ENCODE measurements at regions not wholly inside any gene's neighbourhood (a gene's known extent, or its start where the extent isn't known, plus 50 kb on each side); places are given as distances from the start of the nearest gene placed in this dataset.

GRCh38 chr11:10920875-10921274, 63.0 kb upstream of the ZBED5 start:
- peak; percentile 59 for DNase-seq

DNA sequence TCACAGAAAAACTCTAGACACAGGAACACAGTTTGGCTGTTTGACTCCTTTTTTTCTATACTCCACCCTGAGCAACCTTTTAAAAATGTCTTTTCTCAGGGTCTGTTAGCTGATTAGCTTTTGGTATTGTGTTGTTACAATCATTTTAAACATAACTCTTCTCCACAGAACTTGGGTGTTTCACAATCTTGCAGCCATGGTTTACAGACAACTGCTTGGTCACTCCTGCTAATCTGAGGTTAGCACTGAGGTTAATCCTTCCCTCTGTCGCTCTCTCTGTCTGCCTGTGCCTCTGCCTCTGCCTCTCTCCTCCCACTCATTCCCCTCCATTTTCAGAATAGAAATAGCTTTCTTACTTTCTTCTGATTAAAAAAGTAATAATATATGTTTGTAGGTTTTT, 62.4 kb upstream of the ZBED5 start:
- DNase-seq = peak; percentile 96

DNA sequence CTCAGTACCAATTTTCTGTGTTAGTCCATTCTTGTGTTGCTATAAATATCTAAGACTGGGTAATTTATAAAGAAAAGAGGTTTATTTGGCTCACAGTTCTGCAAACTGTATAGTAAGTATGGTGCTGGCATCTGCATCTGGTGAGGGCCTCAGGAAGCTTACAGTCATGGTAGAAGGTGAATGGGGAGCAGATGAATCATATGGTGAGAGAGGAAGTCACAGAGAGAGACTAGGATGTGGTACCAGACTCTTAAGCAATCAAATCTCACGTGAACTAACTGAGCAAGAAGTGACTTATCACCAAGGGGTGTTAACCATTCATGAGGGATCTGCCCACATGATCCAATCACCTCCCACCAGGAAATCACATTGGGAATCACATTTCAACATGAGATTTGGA, 60.8 kb upstream of the ZBED5 start:
- peak; percentile 85 for DNase-seq

DNA sequence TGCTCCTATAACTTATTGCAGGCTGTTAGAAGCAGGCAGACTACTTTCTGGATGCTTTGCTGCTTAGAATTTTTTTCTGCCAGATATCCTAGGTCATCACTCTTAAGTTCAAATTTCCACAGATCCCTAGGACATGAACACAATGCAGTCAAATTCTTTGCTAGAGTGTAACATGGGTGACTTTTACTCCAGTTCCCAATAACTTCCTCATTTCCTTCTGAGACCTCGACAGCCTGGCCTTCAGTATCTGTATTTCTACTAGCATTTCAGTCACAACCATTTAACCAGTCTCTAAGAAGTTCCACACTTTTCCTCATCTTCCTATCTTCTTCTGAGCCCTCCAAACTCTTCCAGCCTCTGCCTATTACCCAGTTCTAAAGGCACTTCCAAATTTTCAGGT, 60.4 kb upstream of the ZBED5 start:
- DNase-seq = peak; percentile 61

- peak; percentile 28 for DNase-seq
Observed at GRCh38 chr11:10917802-10918201, 59.9 kb upstream of the ZBED5 start.

DNA sequence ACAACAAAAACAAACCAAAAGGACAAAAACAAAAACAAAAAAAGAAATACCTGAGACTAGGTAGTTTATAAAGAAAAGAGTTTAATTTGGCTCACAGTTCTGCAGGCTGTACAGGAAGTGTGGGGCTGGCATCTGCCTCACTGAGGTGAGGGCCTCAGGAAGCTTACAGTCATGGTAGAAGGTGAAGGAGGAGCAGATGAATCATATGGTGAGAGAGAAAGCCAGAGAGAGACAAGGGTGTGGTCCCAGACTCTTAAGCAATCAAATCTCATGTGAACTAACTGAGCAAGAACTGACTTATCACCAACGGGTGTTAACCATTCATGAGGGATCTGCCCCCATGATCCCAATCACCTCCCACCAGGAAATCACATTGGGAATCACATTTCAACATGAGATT, 58.8 kb upstream of the ZBED5 start:
- DNase-seq = peak; percentile 25

DNA sequence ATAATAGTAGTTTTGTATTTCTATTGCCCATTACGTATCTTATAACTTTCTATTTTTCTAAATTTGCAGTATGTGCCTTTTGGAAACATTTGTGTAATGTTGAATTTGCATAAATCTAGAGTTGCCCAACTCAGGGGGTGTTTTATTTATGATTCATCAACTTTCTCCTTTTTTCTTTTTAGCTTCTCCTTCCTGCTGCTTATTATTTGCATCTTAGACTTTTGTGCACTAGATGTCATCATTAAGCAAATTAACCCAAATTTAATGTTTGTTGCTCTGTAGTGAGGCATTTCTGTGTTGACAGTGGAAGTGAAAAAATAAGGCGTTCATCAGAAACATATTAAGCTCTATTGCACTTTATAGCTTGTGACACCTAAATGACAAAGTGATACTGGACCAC, 56.2 kb upstream of the ZBED5 start:
- DNase-seq = no peak

DNA sequence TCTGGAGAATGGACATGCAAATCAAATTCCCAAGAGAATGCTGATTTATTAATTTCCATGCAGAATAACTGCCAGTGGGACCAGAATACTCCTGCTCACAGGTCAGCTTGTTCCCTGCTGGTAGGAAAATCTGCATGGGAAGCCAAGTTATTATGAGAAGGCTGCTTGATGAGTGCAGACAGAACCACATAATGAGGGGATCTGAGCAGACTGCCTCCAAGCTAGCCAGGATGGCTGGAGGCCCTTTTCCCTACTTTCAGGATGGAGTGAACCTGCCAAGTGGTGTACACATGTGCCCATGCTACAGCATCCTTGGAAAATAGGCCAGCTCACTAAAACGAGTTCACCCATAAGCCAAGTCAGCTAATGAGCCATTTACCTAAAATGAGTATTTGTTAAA, 55.2 kb upstream of the ZBED5 start:
- no peak for DNase-seq

- DNase-seq = no peak
Observed at GRCh38 chr11:10911907-10912306, 54.1 kb upstream of the ZBED5 start.

- DNase-seq = peak; percentile 28
Observed at GRCh38 chr11:10909141-10909883, 51.5 kb upstream of the ZBED5 start.

- peak; percentile 27 for DNase-seq
Observed at GRCh38 chr11:10908215-10908951, 50.5 kb upstream of the ZBED5 start.
